Activated T-cell treated with anti-CD3 and anti-CD28 coated beads for 1 hour (primary cell): ENCODE measurements at regions not wholly inside any gene's neighbourhood (a gene's known extent, or its start where the extent isn't known, plus 50 kb on each side); places are given as distances from the start of the nearest gene placed in this dataset.

Source experiments
- DNase-seq: peaks from one replicate; pipeline ENCODE4 v3.0.0-alpha.2; 2020; ENCODE audit warnings: low read depth

GRCh38 chr20:57848282-57848681 is 138.5 kb upstream of the PMEPA1 start:
- DNase-seq, result no peak

GRCh38 chr20:57847104-57847503 is 137.3 kb upstream of the PMEPA1 start:
- DNase-seq, result no peak

DNA sequence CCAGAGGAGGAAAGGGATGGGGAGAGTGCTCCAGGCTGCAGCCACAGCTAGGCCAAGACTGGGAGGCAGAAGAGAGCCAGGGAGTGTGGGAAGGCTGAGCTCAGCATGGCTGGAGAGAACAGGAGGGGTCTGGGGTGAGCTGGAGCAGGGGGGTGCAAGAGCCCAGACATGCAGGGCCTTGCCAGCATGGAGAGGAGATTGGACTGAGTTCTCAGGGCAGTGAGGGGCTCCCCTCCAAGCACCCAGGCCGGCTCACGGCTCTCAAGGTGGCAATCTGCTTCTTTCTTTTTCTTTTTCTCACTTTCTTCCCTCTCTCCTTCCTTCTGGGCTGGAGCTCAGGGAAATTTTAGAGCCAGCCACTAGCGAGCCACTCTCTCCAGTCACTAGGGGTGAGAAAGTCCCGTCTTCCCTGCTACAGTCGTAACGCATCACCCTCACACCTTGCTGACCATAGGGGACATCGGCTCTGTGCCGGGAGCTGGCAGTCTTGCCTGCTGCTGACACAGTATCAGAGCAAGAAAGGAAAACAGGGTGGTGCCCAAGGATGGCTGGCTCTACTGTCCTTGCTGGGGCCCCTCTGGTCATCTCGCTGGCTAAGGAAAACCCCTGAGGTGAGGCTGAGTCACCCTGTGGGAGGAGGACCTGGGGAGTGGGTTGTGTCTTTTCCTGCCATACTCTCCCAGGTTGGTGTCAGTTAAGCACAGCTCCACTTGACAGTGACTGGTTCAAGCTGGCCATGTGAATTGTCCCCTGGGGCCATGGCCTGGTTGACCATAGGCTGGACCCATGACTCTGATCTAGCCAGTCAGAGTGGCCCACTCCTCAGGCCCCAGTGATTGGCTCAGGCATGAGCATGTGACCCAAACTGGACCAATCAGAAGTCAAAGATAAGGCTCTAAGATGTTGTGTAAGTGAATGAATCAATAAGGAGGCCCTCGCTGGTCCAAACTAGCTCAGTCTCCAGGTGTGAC is 135.1 kb upstream of the PMEPA1 start:
- no peak for DNase-seq

GRCh38 chr20:57843941-57844625 is 134.3 kb upstream of the PMEPA1 start:
- no peak for DNase-seq

DNA sequence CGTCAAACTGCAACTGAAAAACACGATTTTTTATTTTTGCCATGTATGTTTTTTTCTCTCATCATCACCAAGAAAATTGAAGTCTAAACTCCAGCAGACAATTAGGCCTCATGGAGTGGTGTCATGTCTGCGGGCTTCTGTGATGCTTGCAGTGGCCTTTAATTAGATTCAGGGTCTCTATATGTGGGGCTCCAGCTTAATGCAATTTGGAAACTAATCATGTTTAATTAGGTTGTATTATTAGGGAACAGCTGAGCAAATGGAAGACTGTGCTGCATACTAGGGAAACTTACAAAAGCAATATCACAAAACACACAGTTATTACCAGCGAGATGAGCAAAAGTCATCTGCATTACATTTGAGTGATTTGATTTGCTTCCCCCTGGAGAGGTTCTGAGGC is 132.9 kb upstream of the PMEPA1 start:
- no peak for DNase-seq

GRCh38 chr20:57841297-57841866 is 131.6 kb upstream of the PMEPA1 start:
- DNase-seq, result no peak

DNA sequence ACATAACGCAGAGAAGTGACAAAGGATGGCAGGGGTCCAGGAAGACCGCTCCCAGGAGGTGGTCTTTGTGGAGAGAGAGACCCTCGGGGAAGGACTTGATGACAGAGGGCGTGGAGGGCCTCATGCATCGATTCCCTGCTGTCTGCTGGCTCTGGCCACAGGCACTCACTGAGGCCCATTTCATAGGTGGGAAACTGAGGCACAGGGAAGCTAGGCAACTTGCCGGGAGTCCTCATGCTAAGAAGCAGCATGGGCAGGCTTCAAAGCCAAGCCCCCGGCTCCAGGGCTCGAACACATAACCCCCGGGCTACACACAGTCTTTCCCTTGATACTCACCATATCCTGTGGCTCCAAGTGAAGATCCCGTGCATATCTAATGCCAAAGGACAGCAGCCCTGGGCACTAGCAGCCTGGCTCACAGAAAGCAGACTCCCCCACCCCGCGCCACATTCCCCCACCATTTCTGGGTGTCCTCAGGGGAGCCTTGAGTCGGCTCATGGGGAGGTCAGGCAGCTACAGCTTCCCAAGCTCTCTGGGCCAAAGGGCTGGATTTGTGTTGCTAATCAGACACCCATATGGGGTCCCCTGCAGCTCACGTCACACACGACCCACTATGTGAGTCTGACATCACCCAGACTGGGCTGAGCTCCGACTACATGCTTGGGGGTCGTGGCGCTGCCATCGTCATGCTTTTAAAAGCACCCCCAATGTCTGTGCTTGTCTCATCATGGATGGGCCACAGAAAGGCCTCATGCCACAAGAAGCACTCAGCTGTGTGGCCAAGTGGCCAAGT is 130.9 kb upstream of the PMEPA1 start:
- DNase-seq, result no peak

GRCh38 chr20:57840066-57840465 is 130.3 kb upstream of the PMEPA1 start:
- DNase-seq, result no peak

- no peak for DNase-seq
Observed at GRCh38 chr20:57838670-57839151, 128.9 kb upstream of the PMEPA1 start.

DNA sequence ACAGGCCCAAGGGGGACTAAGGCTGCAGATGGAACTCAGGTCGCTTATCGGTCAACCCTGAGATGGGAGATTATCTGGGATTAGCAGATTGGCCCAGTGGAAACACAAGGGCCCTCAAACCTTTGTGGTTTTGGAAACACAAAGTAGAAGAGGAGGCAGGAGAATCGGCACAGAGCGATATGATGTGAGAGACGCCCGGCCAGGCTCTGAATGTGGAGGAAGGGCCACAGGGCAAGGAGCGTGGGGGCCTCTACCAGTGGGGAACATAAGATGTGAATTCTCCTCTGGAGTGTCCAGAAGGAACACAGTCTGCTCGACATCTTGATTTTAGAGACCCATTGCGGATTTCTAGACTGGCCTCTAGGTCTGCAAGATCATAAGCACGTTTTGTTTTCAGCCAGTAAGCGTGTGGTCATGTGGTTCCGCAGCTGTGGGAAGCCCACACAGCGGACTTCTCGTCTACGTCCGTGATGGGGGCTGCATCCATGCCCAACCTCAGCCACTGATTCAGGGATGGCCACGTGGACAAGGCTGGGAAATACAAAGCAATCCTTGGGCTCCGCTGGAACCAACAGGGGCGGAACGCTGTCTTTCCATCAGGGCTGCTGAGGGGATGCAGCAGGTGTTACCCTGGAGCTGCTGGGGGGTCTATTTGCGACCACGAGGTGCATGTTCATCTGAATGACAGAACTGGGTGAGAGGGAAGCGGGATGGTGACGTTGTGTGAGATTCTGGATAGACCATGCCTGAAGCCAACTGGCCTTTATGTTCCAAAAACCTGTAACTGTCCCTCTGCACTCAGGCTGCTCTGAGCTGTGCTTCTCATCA is 127.6 kb upstream of the PMEPA1 start:
- DNase-seq, result no peak

DNA sequence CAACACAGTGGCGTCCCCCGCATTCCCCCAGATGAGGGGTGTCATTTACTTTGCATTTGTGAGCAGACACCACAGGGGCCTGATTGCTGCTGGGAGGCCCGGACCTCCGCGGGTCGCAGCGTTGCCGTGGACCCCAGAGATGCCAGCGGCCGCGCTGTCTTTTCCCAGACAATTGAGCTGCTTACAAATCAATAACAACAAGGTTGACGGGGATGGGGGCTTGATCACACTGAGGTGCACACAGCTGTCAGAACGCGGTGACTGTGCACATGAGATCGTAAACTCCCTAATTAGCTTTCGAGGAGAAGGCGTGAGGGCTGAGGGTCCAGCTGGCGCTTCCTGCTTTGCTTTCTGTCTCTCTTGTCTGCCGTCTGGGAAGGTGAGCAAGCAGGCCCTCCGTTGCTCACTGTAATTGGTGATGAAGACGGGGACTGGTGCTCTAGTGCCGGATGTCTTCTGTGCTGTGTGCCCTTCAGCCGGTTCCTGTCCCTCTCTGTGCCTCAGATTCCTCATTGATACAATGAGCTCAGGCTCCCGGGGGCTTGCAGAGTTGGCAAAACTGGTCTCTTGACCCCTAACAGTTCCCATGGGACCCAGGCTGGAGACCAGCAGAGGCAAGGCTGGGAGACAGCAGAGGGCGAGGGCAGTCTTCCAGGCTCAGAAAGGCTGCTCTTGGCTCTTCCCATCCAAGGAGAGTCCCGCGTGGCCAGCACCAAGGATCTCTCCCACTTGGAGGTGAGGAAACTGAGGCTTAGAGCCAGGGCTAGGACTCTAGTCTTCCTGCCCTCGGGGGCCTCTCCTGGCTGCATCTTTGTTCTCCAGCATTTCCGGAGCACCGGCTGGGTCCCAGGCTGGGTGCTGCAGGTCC is 126.0 kb upstream of the PMEPA1 start:
- no peak for DNase-seq

GRCh38 chr20:57835074-57835452 is 125.2 kb upstream of the PMEPA1 start:
- DNase-seq, result no peak

- DNase-seq, result no peak
Observed at GRCh38 chr20:57834306-57835073, 124.7 kb upstream of the PMEPA1 start.

- DNase-seq, result no peak
Observed at GRCh38 chr20:57831993-57832585, 122.3 kb upstream of the PMEPA1 start.

GRCh38 chr20:57831326-57831992 is 121.6 kb upstream of the PMEPA1 start:
- DNase-seq, result no peak

- DNase-seq, result no peak
Observed at GRCh38 chr20:57830515-57830895, 120.7 kb upstream of the PMEPA1 start.

GRCh38 chr20:57829805-57830514 is 120.1 kb upstream of the PMEPA1 start:
- DNase-seq, result no peak

DNA sequence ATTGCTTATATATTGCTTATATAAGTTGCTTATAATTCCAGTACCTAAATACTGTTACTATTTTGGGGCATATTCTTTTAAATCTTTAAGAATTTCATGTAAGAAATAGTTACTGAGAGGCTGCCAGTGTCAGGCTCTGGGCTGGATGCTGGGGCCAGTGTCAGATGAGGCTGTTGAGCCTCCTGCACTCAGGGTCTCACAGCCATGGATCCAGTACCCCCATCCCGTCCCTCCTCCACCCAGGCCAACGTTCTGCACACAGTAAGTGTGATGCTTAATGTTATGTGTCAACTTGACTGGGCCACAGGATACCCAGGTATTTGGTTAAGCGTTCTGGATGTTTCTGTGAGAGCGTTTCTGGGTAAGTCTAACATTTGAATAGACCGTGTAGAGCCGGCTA is 119.5 kb upstream of the PMEPA1 start:
- DNase-seq, result no peak
